GM12874 (cell line): ENCODE measurements at regions not wholly inside any gene's neighbourhood (a gene's known extent, or its start where the extent isn't known, plus 50 kb on each side); places are given as distances from the start of the nearest gene placed in this dataset.

Experiments used
- CTCF ChIP-seq: IDR thresholded peaks from 2 replicates; pipeline ENCODE4 v1.5.1; 2011; ENCODE audit warnings: low read depth, mild to moderate bottlenecking, control low read depth, low read length, moderate library complexity; ENCODE audit not compliant: insufficient read depth

GRCh38 chr3:13209634-13209997, 136.4 kb upstream of the IQSEC1 start:
- no peak for TF ChIP-seq CTCF

GRCh38 chr3:13208706-13209633, 135.7 kb upstream of the IQSEC1 start:
- TF ChIP-seq CTCF = no peak

- no peak for TF ChIP-seq CTCF
Measured at GRCh38 chr3:13207975-13208705, 134.9 kb upstream of the IQSEC1 start.

GRCh38 chr3:13207578-13207922, 134.3 kb upstream of the IQSEC1 start:
- TF ChIP-seq CTCF = no peak

- TF ChIP-seq CTCF = no peak
Measured at GRCh38 chr3:13206799-13207577, 133.8 kb upstream of the IQSEC1 start.

GRCh38 chr3:13205567-13206143, 132.4 kb upstream of the IQSEC1 start:
- no peak for TF ChIP-seq CTCF

- TF ChIP-seq CTCF = no peak
Measured at GRCh38 chr3:13204177-13204581, 130.9 kb upstream of the IQSEC1 start.
